Neuronal stem cell (in vitro differentiated cells): ENCODE measurements at regions not wholly inside any gene's neighbourhood (a gene's known extent, or its start where the extent isn't known, plus 50 kb on each side); places are given as distances from the start of the nearest gene placed in this dataset.
"Not testable (repeated sequence)": the region's sequence is repeated elsewhere in the genome, so short reads cannot be mapped to it uniquely, and the experiment has no call there.

Experiments used
- DNase-seq: peaks from one replicate; pipeline ENCODE4 v3.0.0-alpha.2; 2013; ENCODE audit warnings: low spot score
- H2AFZ ChIP-seq: one replicate; pipeline ENCODE4 v1.6.1; 2013; ENCODE audit warnings: mild to moderate bottlenecking, low read length, inconsistent platforms
- H2AK5ac ChIP-seq: 2 replicates; pipeline ENCODE4 v1.6.1; 2013; ENCODE audit warnings: low read depth, mild to moderate bottlenecking, inconsistent platforms, low read length, moderate library complexity, mixed read lengths
- H2BK120ac ChIP-seq: 2 replicates; pipeline ENCODE4 v1.6.1; 2013; ENCODE audit warnings: low read depth, mild to moderate bottlenecking, inconsistent platforms, low read length, moderate library complexity, mixed read lengths
- H2BK12ac ChIP-seq: one replicate; pipeline ENCODE4 v1.6.1; 2013; ENCODE audit warnings: low read length, inconsistent platforms
- H2BK15ac ChIP-seq: 2 replicates; pipeline ENCODE4 v1.6.1; 2013; ENCODE audit warnings: mild to moderate bottlenecking, low read length, inconsistent platforms, mixed read lengths
- H2BK5ac ChIP-seq: one replicate; pipeline ENCODE4 v1.6.1; 2013; ENCODE audit warnings: inconsistent platforms, mild to moderate bottlenecking, low read length, moderate library complexity
- H3K14ac ChIP-seq: one replicate; pipeline ENCODE4 v1.6.1; 2013; ENCODE audit warnings: low read length, inconsistent platforms
- H3K18ac ChIP-seq: 2 replicates; pipeline ENCODE4 v1.6.1; 2013; ENCODE audit warnings: low read length, inconsistent platforms
- H3K23ac ChIP-seq: 2 replicates; pipeline ENCODE4 v1.6.1; 2013; ENCODE audit warnings: low read depth, mild to moderate bottlenecking, mixed read lengths, low read length, inconsistent platforms; ENCODE audit not compliant: poor library complexity
- H3K27ac ChIP-seq: replicated peaks from 3 replicates; pipeline ENCODE4 v1.5.1; 2013; ENCODE audit warnings: low read length, inconsistent platforms
- H3K27me3 ChIP-seq, 3 experiments: 2 replicates each; pipeline ENCODE4 v1.6.1; 2013; ENCODE audit warnings: low read length in 3 of 3, mild to moderate bottlenecking in 2 of 3, inconsistent platforms in 1 of 3, low read depth in 1 of 3, mixed read lengths in 1 of 3, moderate library complexity in 1 of 3; ENCODE audit not compliant: control insufficient read depth in 3 of 3, insufficient read depth in 3 of 3
- H3K36me3 ChIP-seq, 2 donors: replicated peaks in 1 of 2; 2 replicates each; pipeline ENCODE4 v1.6.1; 2013; ENCODE audit warnings: low read length in 2 of 2; ENCODE audit not compliant: control insufficient read depth in 2 of 2, insufficient read depth in 2 of 2
- H3K4ac ChIP-seq: 2 replicates; pipeline ENCODE4 v1.6.1; 2013; ENCODE audit warnings: inconsistent platforms, mild to moderate bottlenecking, low read length, moderate library complexity
- H3K4me1 ChIP-seq, 2 donors: 1 replicate in 1 of 2; 2 replicates in 1 of 2; pipeline ENCODE4 v1.6.1; 2013; ENCODE audit warnings: low read length in 2 of 2, low read depth in 1 of 2; ENCODE audit not compliant: control insufficient read depth in 2 of 2, insufficient read depth in 1 of 2
- H3K4me2 ChIP-seq: one replicate; pipeline ENCODE4 v1.6.1; 2013; ENCODE audit warnings: mild to moderate bottlenecking, low read length, inconsistent platforms; ENCODE audit not compliant: insufficient read depth, poor library complexity, severe bottlenecking
- H3K4me3 ChIP-seq, 2 donors: 2 replicates each; pipeline ENCODE4 v1.5.1; 2013; ENCODE audit warnings: low read length in 2 of 2, mild to moderate bottlenecking in 2 of 2, inconsistent platforms in 1 of 2, moderate library complexity in 1 of 2
- H3K79me1 ChIP-seq: one replicate; pipeline ENCODE4 v1.6.1; 2013; ENCODE audit warnings: low read depth, mild to moderate bottlenecking, inconsistent platforms, low read length, moderate library complexity
- H3K9ac ChIP-seq: one replicate; pipeline ENCODE4 v1.6.1; 2013; ENCODE audit warnings: mild to moderate bottlenecking, low read depth, low read length, inconsistent platforms; ENCODE audit not compliant: poor library complexity
- H3K9me3 ChIP-seq, 2 donors: replicated peaks in 1 of 2; 2 replicates each; pipeline versions ENCODE3 to v1.6.1; 2013; ENCODE audit warnings: low read length in 2 of 2, mild to moderate bottlenecking in 2 of 2, inconsistent platforms in 1 of 2, low read depth in 1 of 2, mixed read lengths in 1 of 2, moderate library complexity in 1 of 2; ENCODE audit not compliant: control insufficient read depth in 2 of 2, insufficient read depth in 1 of 2
- H4K8ac ChIP-seq: one replicate; pipeline ENCODE4 v1.6.1; 2013; ENCODE audit warnings: low read depth, mild to moderate bottlenecking, inconsistent platforms, low read length, moderate library complexity
- H4K91ac ChIP-seq: one replicate; pipeline ENCODE4 v1.6.1; 2013; ENCODE audit warnings: low read length, low read depth, mild to moderate bottlenecking, inconsistent platforms; ENCODE audit not compliant: poor library complexity
- WGBS, 2 donors: extraction: QIAGEN DNeasy Blood & Tissue Kit; methylation state at CpG; one replicate each; pipeline ENCODE4 v1.1.7; 2013; ENCODE audit warnings: missing lambda C conversion rate in 2 of 2, mixed read lengths in 1 of 2; ENCODE audit not compliant: insufficient read length in 2 of 2, insufficient replicate concordance in 1 of 2; ENCODE audit errors: extremely low coverage in 2 of 2; 5-methylcytosine and 5-hydroxymethylcytosine counted together

DNA sequence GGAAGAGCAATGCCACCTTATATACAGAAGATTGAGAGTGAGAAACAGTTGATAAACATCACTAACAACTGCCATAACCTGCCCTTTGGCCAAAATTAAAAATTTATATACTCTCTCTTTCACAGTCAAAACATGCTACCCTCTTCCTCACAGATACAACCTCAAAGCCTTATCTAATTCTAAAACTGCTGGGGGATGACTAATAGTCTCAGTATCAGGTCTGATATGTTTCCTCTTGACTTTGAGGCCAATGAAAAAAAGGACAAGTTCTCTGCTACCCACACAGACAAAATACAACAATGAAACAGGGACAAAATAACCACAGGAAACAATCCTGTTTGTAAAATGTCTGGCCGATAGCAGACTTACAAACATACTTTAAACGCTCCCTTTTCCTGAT, 485.6 kb upstream of the NUDT12 start:
- Histone ChIP-seq H2AK5ac (no peak overlapping the region), H2BK5ac (no peak overlapping the region), H4K91ac (no peak overlapping the region), H4K8ac (no peak overlapping the region), H2BK12ac (no peak overlapping the region), H3K27ac (no peak overlapping the region), H3K18ac (no peak overlapping the region), H3K4me1 (peaks cover 3 to 4% of the 10 kb centered on the region in 2 donors), H3K9ac (no peak overlapping the region), H3K4me2 (no peak overlapping the region), H2AFZ (peak overlapping the region; percentile 31), H3K27me3 (no peaks in the 10 kb centered on the region), H2BK120ac (no peak overlapping the region), H2BK15ac (no peak overlapping the region), H3K79me1 (no peaks in the 10 kb centered on the region), H3K4ac (no peak overlapping the region), H3K36me3 (no peaks in the 10 kb centered on the region), H3K4me3 (no peak overlapping the region), H3K23ac (no peak overlapping the region), H3K14ac (no peak overlapping the region), H3K9me3 (peaks cover 0 to 2% of the 10 kb centered on the region in 2 donors)
- WGBS, 2 donors: no CpG with 5 or more reads among the region's 2 CpGs
- no peak for DNase-seq

DNA sequence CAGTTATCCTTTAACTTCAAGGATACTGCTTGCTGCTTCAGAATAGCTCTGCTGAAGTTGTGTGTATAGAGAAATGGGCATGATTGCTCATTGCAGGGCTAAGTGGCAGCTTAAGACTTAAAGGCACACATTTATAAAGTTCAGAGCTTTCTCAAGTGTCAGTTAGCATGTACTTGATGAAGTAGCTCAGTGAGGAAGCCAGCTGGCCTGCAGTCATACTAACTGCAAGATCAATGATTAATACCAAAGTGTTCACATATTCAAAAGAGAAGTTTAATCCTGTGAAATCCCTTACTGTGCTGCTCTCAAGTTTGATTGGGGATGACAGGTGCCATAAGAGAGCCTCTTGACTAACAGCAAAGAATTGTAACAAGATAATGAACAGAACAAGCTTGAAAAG, 483.4 kb upstream of the NUDT12 start:
- H2BK120ac ChIP-seq: no peak overlapping the region
- H3K9ac ChIP-seq: no peak overlapping the region
- H4K91ac ChIP-seq: no peak overlapping the region
- no peak overlapping the region for H2BK5ac ChIP-seq
- no peak overlapping the region for H3K14ac ChIP-seq
- H3K4ac ChIP-seq: no peak overlapping the region
- no peak overlapping the region for H2BK15ac ChIP-seq
- H2AK5ac ChIP-seq: no peak overlapping the region
- no peak overlapping the region for H4K8ac ChIP-seq
- no peak overlapping the region for H2AFZ ChIP-seq
- no peaks in the 10 kb centered on the region for H3K36me3 ChIP-seq
- peaks cover 3 to 4% of the 10 kb centered on the region in 2 donors for H3K4me1 ChIP-seq
- H3K18ac ChIP-seq: no peak overlapping the region
- H3K27ac ChIP-seq: no peak overlapping the region
- H3K9me3 ChIP-seq: peaks cover 0 to 2% of the 10 kb centered on the region in 2 donors
- no peak overlapping the region for H2BK12ac ChIP-seq
- no peak for DNase-seq
- H3K4me2 ChIP-seq: no peak overlapping the region
- H3K23ac ChIP-seq: no peak overlapping the region
- H3K4me3 ChIP-seq: no peak overlapping the region
- H3K27me3 ChIP-seq: no peaks in the 10 kb centered on the region
- no peaks in the 10 kb centered on the region for H3K79me1 ChIP-seq

DNA sequence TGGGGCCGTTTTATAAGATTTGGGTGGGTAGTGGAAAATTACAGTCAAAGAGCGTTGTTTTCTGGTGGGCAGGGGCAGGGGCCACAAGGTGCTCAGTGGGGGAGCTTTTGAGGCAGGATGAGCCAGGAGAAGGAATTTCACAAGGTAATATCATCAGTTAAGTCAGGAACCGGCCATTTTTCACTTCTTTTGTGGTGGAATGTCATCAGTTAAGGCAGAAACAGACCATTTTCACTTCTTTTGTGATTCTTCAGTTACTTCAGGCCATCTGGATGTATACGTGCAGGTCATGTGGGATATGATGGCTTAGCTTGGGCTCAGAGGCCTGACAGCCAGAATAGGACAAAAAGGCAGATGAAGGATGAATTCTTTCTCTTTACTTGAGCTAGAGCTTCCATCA, 477.3 kb upstream of the NUDT12 start:
- WGBS, 2 donors: no CpG with 5 or more reads among the region's 4 CpGs
- H3K9ac ChIP-seq, DNase-seq, H3K79me1 ChIP-seq, H3K4ac ChIP-seq, H3K23ac ChIP-seq, H3K14ac ChIP-seq, H3K18ac ChIP-seq, H3K27ac ChIP-seq, H2BK12ac ChIP-seq, H3K27me3 ChIP-seq, H3K9me3 ChIP-seq, H3K4me1 ChIP-seq, H2AFZ ChIP-seq, H3K4me3 ChIP-seq, H4K8ac ChIP-seq, H2AK5ac ChIP-seq, H2BK120ac ChIP-seq, H4K91ac ChIP-seq, H3K36me3 ChIP-seq, H2BK15ac ChIP-seq, H2BK5ac ChIP-seq, H3K4me2 ChIP-seq: not testable (repeated sequence)

DNA sequence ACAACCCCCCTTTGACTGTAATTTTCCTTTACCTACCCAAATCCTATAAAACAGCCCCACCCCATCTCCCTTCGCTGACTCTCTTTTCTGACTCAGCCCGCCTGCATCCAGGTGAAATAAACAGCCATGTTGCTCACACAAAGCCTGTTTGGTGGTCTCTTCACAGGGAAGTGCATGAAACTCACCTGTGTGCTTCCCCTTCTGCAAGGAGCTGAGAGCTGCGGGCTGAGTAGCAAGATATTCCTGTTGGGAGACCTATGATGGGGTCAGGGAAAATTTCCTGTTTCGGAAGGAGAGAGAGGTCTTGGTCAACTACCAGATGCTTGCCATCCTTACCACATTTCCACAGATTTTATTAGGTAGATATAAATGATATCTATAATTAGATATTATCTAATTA, 474.5 kb upstream of the NUDT12 start:
- H3K27ac ChIP-seq, H2BK120ac ChIP-seq, H3K14ac ChIP-seq, H2AFZ ChIP-seq, H3K36me3 ChIP-seq, H3K9ac ChIP-seq, H3K27me3 ChIP-seq, DNase-seq, H3K23ac ChIP-seq, H3K4me1 ChIP-seq, H2BK15ac ChIP-seq, H3K18ac ChIP-seq, H3K4ac ChIP-seq, H3K4me3 ChIP-seq, H2BK5ac ChIP-seq, H2BK12ac ChIP-seq, H4K8ac ChIP-seq, H4K91ac ChIP-seq, H3K4me2 ChIP-seq, H3K79me1 ChIP-seq, H2AK5ac ChIP-seq, H3K9me3 ChIP-seq: not testable (repeated sequence)
- no CpG with 5 or more reads among the region's 4 CpGs for WGBS, 2 donors
